Suprapubic skin (tissue), 4 donors: ENCODE measurements at regions not wholly inside any gene's neighbourhood (a gene's known extent, or its start where the extent isn't known, plus 50 kb on each side); places are given as distances from the start of the nearest gene placed in this dataset.
"Not testable (repeated sequence)": the region's sequence is repeated elsewhere in the genome, so short reads cannot be mapped to it uniquely, and the experiment has no call there.

Source experiments
- DNase-seq, 2 donors: peaks; one replicate each; pipeline ENCODE4 v3.0.0-alpha.2; 2019; ENCODE audit warnings: low spot score in 2 of 2
- H3K27ac ChIP-seq: fragments of 200-600 bp; sonication (generic); one replicate; pipeline ENCODE4 v1.5.1; 2019
- H3K27me3 ChIP-seq: fragments of 200-600 bp; sonication (generic); one replicate; pipeline ENCODE4 v1.5.1; 2019
- H3K36me3 ChIP-seq: fragments of 200-600 bp; sonication (generic); one replicate; pipeline ENCODE4 v1.5.1; 2019
- H3K4me1 ChIP-seq: fragments of 200-600 bp; sonication (generic); one replicate; pipeline ENCODE4 v1.5.1; 2019
- H3K4me3 ChIP-seq: fragments of 200-600 bp; sonication (generic); one replicate; pipeline ENCODE4 v1.5.1; 2019; ENCODE audit warnings: mild to moderate bottlenecking
- H3K9me3 ChIP-seq: fragments of 200-600 bp; sonication (generic); one replicate; pipeline ENCODE4 v1.5.1; 2019
- CTCF ChIP-seq, 2 donors: fragments of 200-600 bp in 1 of 2; fragments of 450-650 bp in 1 of 2; sonication (generic) in 1 of 2; IDR thresholded peaks; one replicate each; pipeline ENCODE4 v1.5.1; 2016 to 2019; ENCODE audit warnings: antibody characterized with exemption in 2 of 2, mild to moderate bottlenecking in 1 of 2, moderate library complexity in 1 of 2
- EP300 ChIP-seq: sonication (generic); formaldehyde crosslinking; IDR thresholded peaks from one replicate; pipeline ENCODE4 v1.6.1; 2017; ENCODE audit warnings: antibody characterized with exemption
- POLR2A ChIP-seq, 2 donors: fragments of 450-650 bp; IDR thresholded peaks; one replicate each; pipeline ENCODE4 v1.6.1; 2017; ENCODE audit warnings: antibody characterized with exemption in 2 of 2, mild to moderate bottlenecking in 2 of 2, moderate library complexity in 2 of 2
- POLR2AphosphoS5 ChIP-seq, 3 donors: sonication (generic); formaldehyde crosslinking; IDR thresholded peaks; one replicate each; pipeline ENCODE4 v1.6.1; 2017; ENCODE audit warnings: antibody characterized with exemption in 3 of 3
- WGBS: methylation state at CpG from one replicate; pipeline ENCODE4 v1.1.5; 2018; 5-methylcytosine and 5-hydroxymethylcytosine counted together

DNA sequence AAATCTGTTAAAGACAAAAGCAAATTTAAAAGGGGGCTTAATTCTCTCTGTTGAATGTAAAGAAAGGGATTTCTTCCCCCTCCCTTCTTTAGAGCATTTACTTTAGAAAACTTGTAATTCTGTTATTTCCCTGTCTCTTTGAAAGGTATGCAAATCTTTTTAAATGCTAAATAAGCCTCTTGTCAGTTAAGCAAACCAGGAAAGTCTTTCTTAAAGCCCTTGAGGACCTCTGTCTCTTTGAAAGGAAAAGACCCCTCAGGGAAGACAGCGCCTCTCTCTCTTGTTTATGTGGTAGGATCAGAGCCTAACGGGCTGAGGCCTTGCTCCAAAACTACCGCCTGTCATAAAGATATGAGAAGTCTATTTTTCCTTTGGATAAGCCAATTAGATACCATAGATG, 139.9 kb upstream of the CDH7 start:
- no peak for DNase-seq
- H3K27me3 ChIP-seq = no peaks in the 10 kb centered on the region
- no peaks in the 10 kb centered on the region for H3K9me3 ChIP-seq
- H3K4me1 ChIP-seq = no peaks in the 10 kb centered on the region
- 37% methylated on average over 3 of the region's 3 CpGs for WGBS
- TF ChIP-seq CTCF (IDR thresholded peaks at IDR 0.05) (no peak), EP300 (no peak), POLR2AphosphoS5 (IDR thresholded peaks at IDR 0.05) (no peak), POLR2A (IDR thresholded peaks at IDR 0.05) (no peak)
- no peak overlapping the region for H3K27ac ChIP-seq
- H3K36me3 ChIP-seq = no peaks in the 10 kb centered on the region
- no peak overlapping the region for H3K4me3 ChIP-seq

GRCh38 chr18:65608471-65608870, 142.3 kb upstream of the CDH7 start:
- no peaks in the 10 kb centered on the region for H3K9me3 ChIP-seq
- no peak for DNase-seq
- no peak overlapping the region for H3K27ac ChIP-seq
- TF ChIP-seq CTCF (IDR thresholded peaks at IDR 0.05) (no peak), EP300 (no peak)
- 90% methylated on average over 1 of the region's 1 CpG for WGBS
- no peaks in the 10 kb centered on the region for H3K36me3 ChIP-seq
- no peaks in the 10 kb centered on the region for H3K4me1 ChIP-seq
- no peak overlapping the region for H3K4me3 ChIP-seq
- H3K27me3 ChIP-seq = no peaks in the 10 kb centered on the region

GRCh38 chr18:65607161-65607560, 143.7 kb upstream of the CDH7 start:
- Histone ChIP-seq H3K27ac (no peak overlapping the region), H3K27me3 (no peaks in the 10 kb centered on the region), H3K4me3 (no peak overlapping the region), H3K36me3 (no peaks in the 10 kb centered on the region), H3K9me3 (no peaks in the 10 kb centered on the region), H3K4me1 (no peaks in the 10 kb centered on the region)
- no peak for DNase-seq
- no peak for TF ChIP-seq CTCF (IDR thresholded peaks at IDR 0.05)
- TF ChIP-seq EP300 = no peak
- no peak for TF ChIP-seq POLR2A (IDR thresholded peaks at IDR 0.05)
- no peak for TF ChIP-seq POLR2AphosphoS5 (IDR thresholded peaks at IDR 0.05)
- 88% methylated on average over 3 of the region's 3 CpGs for WGBS

- Histone ChIP-seq H3K9me3 (no peaks in the 10 kb centered on the region), H3K27ac (no peak overlapping the region), H3K27me3 (no peaks in the 10 kb centered on the region), H3K4me3 (no peak overlapping the region), H3K36me3 (no peaks in the 10 kb centered on the region), H3K4me1 (no peaks in the 10 kb centered on the region)
- no peak for DNase-seq
- TF ChIP-seq POLR2AphosphoS5 (IDR thresholded peaks at IDR 0.05) (no peak), CTCF (IDR thresholded peaks at IDR 0.05) (no peak), EP300 (no peak)
- WGBS = 79% methylated on average over 3 of the region's 3 CpGs
Observed at GRCh38 chr18:65606551-65607130, 144.2 kb upstream of the CDH7 start.

DNA sequence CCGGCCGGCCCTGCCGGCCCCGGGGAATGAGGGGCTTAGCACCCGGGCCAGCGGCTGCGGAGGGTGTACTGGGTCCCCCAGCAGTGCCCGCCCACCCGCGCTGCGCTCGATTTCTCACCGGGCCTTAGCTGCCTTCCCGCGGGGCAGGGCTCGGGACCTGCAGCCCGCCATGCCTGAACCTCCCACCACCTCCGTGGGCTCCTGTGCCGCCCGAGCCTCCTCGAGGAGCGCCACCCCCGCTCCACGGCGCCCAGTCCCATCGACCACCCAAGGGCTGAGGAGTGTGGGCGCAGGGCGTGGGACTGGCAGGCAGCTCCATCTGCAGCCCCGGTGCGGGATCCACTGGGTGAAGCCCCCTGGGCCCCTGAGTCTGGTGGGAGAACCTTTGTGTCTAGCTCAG, 145.5 kb upstream of the CDH7 start:
- H3K27me3 ChIP-seq, H3K4me3 ChIP-seq, DNase-seq, H3K36me3 ChIP-seq, H3K4me1 ChIP-seq, H3K9me3 ChIP-seq, H3K27ac ChIP-seq: not testable (repeated sequence)
- 96% methylated on average over 24 of the region's 30 CpGs for WGBS

GRCh38 chr18:65601775-65602174, 149.0 kb upstream of the CDH7 start:
- DNase-seq = no peak
- H3K4me3 ChIP-seq = no peak overlapping the region
- H3K36me3 ChIP-seq = no peaks in the 10 kb centered on the region
- no peaks in the 10 kb centered on the region for H3K9me3 ChIP-seq
- no peaks in the 10 kb centered on the region for H3K27me3 ChIP-seq
- H3K4me1 ChIP-seq = no peaks in the 10 kb centered on the region
- no peak overlapping the region for H3K27ac ChIP-seq
- no peak for TF ChIP-seq CTCF (IDR thresholded peaks at IDR 0.05)
- TF ChIP-seq POLR2A (IDR thresholded peaks at IDR 0.05) = no peak
- no peak for TF ChIP-seq EP300
- no peak for TF ChIP-seq POLR2AphosphoS5 (IDR thresholded peaks at IDR 0.05)
- WGBS = 55% methylated on average over 2 of the region's 2 CpGs
